ENCODE measurements at regions not wholly inside any gene's neighbourhood (a gene's known extent, or its start where the extent isn't known, plus 50 kb on each side); places are given as distances from the start of the nearest gene placed in this dataset.

- no peak for DNase-seq (ENCODE audit: extremely low spot score)
- TF ChIP-seq CTCF (IDR thresholded peaks at IDR 0.05; ENCODE audit: control extremely low read depth, extremely low read depth, low read depth, missing control alignments) = no peak
- POLR2A ChIA-PET = no interaction called here
- CTCF ChIA-PET = no interaction called here
Observed at GRCh38 chr2:145029081-145029480, 509.2 kb upstream of the ZEB2 start.

GRCh38 chr2:145028101-145028920, 508.4 kb upstream of the ZEB2 start:
- ChIA-PET POLR2A (no interaction called here), CTCF (no interaction called here)
- no peak for DNase-seq (ENCODE audit: extremely low spot score)
- TF ChIP-seq CTCF (IDR thresholded peaks at IDR 0.05; ENCODE audit: control extremely low read depth, extremely low read depth, low read depth, missing control alignments) = no peak

- ChIA-PET CTCF (no interaction called here), POLR2A (no interaction called here)
- DNase-seq (ENCODE audit: extremely low spot score) = no peak
- no peak for TF ChIP-seq CTCF (IDR thresholded peaks at IDR 0.05; ENCODE audit: control extremely low read depth, extremely low read depth, low read depth, missing control alignments)
Observed at GRCh38 chr2:145026456-145027455, 506.8 kb upstream of the ZEB2 start.

GRCh38 chr2:145025382-145025781, 505.5 kb upstream of the ZEB2 start:
- ChIA-PET CTCF (no interaction called here), POLR2A (no interaction called here)
- no peak for TF ChIP-seq CTCF (IDR thresholded peaks at IDR 0.05; ENCODE audit: control extremely low read depth, extremely low read depth, low read depth, missing control alignments)
- no peak for DNase-seq (ENCODE audit: extremely low spot score)

- ChIA-PET CTCF (interaction anchor here (1.2 to 1.8 kb wide), 3 partner anchors 12 to 30 kb away, joined by 3 to 4 read pairs (median 4); no protein-coding TSS in a partner anchor), POLR2A (no interaction called here)
- TF ChIP-seq CTCF (IDR thresholded peaks at IDR 0.05; ENCODE audit: control extremely low read depth, extremely low read depth, low read depth, missing control alignments) = no peak
- DNase-seq (ENCODE audit: extremely low spot score) = no peak
Observed at GRCh38 chr2:145023334-145023934, 503.5 kb upstream of the ZEB2 start.

GRCh38 chr2:145022666-145023333, 502.9 kb upstream of the ZEB2 start:
- DNase-seq (ENCODE audit: extremely low spot score) = no peak
- TF ChIP-seq CTCF (IDR thresholded peaks at IDR 0.05; ENCODE audit: control extremely low read depth, extremely low read depth, low read depth, missing control alignments) = no peak
- ChIA-PET CTCF (interaction anchor here (1.2 to 1.8 kb wide), 2 partner anchors 13 to 31 kb away, joined by 3 to 4 read pairs; no protein-coding TSS in a partner anchor), POLR2A (no interaction called here)
